ENCODE measurements at regions not wholly inside any gene's neighbourhood (a gene's known extent, or its start where the extent isn't known, plus 50 kb on each side); places are given as distances from the start of the nearest gene placed in this dataset.

- no peak for TF ChIP-seq EZH2 (IDR thresholded peaks at IDR 0.05)
- TF ChIP-seq, protein P1, sequence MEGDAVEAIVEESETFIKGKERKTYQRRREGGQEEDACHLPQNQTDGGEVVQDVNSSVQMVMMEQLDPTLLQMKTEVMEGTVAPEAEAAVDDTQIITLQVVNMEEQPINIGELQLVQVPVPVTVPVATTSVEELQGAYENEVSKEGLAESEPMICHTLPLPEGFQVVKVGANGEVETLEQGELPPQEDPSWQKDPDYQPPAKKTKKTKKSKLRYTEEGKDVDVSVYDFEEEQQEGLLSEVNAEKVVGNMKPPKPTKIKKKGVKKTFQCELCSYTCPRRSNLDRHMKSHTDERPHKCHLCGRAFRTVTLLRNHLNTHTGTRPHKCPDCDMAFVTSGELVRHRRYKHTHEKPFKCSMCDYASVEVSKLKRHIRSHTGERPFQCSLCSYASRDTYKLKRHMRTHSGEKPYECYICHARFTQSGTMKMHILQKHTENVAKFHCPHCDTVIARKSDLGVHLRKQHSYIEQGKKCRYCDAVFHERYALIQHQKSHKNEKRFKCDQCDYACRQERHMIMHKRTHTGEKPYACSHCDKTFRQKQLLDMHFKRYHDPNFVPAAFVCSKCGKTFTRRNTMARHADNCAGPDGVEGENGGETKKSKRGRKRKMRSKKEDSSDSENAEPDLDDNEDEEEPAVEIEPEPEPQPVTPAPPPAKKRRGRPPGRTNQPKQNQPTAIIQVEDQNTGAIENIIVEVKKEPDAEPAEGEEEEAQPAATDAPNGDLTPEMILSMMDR (IDR thresholded peaks at IDR 0.05): no peak
- TF ChIP-seq EZH2phosphoT487 (IDR thresholded peaks at IDR 0.05): no peak
Observed at GRCh38 chr18:22650247-22650646, 232.5 kb upstream of the CTAGE1 start.
